HG03558 (cell line): ENCODE measurements at regions not wholly inside any gene's neighbourhood (a gene's known extent, or its start where the extent isn't known, plus 50 kb on each side); places are given as distances from the start of the nearest gene placed in this dataset.
"Not testable (repeated sequence)": the region's sequence is repeated elsewhere in the genome, so short reads cannot be mapped to it uniquely, and the experiment has no call there.

ENCODE experiments used
- ATAC-seq: cut with Tn5 transposase; IDR thresholded peaks from one replicate; pipeline ENCODE4 v1.9.1; 2021; ENCODE audit warnings: moderate number of reproducible peaks; ENCODE audit not compliant: unreplicated experiment; ENCODE audit errors: extremely low read depth

GRCh38 chr12:92381856-92382255 lies 236.2 kb upstream of the BTG1 start:
- ATAC-seq, result no peak

DNA sequence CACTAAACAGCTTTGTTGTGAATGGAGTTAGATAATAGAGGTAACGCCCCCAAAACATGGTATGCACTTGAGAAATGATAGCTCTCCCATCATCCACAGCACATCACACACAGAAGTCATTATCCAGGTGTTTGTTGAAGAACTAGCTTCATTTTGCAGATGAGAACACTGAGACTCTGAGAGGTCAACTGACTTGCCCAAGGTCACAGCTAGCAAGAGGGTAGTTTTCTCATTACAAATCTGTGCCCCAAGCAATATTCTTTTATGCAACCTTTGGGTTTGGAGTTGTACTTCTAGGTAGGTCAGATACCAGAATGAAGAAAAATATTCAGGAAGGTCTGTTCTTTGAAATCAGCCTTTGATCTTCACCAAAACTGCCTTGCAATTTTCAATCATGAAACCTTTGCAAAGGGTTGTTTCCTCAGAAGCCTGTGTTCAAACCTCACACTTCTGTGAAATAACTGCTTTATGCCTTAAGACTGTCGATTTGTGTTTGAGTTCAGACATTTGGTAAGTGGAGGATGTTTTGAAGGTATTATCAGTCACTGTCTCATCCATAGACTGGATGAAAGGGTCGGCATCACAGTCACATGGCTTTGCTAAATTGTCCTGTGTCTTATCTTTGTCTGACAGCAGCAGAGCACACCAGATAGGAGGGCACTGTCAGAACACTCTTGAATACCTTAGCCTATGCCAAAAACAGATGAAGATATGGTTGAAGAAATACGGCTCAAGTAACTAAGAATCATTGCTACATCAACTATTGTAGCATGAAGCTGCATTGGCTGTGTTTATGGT lies 233.2 kb upstream of the BTG1 start:
- ATAC-seq, result no peak

DNA sequence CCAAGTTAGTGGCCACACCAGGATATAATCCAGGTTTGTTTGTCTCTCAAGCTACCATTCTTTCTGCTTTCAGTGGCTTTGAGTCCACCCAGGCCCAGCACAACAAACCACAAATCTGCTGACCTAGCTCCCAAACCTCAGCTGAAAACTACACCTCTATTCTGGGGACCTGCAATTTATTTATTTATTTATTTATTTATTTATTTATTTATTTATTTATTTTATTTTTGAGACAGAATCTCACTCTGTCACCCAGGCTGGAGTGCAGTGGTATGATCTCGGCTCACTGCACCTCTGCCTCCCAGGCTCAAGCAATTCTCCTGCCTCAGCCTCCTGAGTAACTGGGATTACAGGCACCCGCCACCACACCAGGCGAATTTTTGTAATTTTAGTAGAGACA lies 229.9 kb upstream of the BTG1 start:
- ATAC-seq, result not testable (repeated sequence)

GRCh38 chr12:92370828-92371227 lies 225.2 kb upstream of the BTG1 start:
- ATAC-seq, result no peak

DNA sequence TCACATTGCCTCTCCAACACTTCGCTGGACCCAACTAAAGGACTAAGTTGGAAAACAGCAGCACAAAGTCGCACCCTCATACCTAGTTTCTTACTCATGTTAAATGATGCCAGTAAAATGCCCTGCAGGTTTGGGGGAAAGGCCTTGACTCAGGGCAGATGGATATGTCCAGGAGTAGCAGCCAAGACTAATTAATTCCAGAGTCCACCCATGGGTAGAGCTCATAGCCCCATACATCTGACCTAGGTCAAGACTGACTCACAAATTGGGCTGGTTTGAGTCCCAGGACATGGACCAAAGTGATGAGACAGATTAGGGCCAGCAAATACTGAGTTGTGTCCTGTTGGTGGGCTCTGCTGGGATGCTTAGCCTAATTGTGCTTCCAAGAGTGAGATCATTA lies 224.0 kb upstream of the BTG1 start:
- no peak for ATAC-seq

GRCh38 chr12:92369056-92369455 lies 223.4 kb upstream of the BTG1 start:
- no peak for ATAC-seq

DNA sequence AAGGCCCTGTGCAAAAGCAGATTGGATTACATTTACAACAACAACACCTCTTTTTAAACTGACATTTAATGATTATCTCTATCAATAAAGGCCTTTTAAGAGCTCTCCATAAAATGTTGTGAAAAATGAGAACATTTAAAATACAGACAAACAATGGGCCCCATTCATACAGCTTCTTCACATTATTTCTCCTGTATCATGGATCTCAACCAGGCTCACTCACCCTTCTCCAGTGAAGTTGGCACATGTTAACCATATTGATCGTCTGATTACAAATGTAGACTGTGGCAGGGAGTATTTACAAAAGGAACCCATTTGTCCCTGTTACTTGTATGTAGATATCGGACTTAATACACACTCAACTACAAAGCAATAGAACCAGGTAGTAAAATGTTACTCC lies 220.2 kb upstream of the BTG1 start:
- no peak for ATAC-seq

DNA sequence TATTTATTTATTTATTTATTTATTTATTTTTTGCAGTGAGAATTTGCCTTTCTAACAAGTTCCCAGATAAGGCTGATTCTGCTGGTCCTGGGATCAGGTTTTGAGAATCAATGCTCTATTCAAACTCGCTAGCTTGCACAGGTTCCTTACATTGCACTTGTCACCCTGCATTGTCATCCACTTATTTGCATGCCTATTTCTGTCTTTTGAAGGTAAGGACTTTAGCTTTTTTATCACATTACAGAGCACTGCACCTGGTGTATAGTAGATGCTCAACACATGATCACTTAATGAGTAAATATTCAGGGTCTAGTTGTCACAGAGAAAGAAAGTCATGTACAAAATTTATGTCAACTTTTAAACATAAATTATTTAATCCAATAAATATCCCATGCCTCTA lies 219.7 kb upstream of the BTG1 start:
- ATAC-seq, result no peak

- peak; percentile 33 for ATAC-seq
Measured at GRCh38 chr12:92363295-92364146, 217.9 kb upstream of the BTG1 start.

DNA sequence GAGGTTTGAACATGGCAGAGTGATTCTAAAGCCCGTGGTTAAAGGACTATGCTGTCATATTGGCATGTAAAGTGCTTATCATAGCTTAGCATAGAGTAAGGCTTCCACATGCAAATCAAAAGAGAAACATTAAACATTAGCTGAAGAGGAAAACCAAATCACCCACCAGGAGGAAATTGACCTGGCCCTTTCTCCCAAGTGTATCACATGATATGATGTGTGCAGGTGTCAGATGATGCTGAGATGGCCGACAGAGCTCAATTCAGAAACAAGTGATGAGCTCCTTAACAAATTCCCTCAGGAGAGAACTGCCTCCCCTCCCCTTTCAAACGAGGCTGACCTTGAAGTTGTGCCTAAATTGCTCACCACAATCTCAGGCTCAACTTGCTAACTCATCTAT lies 217.1 kb upstream of the BTG1 start:
- ATAC-seq, result no peak

- no peak for ATAC-seq
Measured at GRCh38 chr12:92362126-92362525, 216.5 kb upstream of the BTG1 start.

DNA sequence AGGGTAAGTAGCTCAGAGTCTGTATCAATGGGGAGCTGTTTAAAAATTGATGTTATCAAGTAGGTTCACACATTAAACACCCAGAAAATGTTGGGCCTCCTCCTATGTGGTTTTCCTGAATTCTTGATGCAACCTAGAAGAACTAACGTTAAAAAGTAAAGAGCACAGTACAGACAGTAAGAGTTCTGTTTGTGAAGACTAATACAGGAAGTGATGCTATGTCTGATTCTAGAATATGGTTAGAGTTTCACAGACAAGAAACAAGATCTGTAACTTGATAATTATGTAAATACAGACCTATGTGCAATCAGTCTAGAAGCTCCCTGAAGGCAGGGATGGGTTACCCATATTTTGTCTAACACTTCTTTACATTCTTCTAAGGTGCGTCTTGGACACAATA lies 214.9 kb upstream of the BTG1 start:
- no peak for ATAC-seq

- ATAC-seq, result no peak
Measured at GRCh38 chr12:92359581-92360209, 214.0 kb upstream of the BTG1 start.

- ATAC-seq, result no peak
Measured at GRCh38 chr12:92357584-92358261, 212.1 kb upstream of the BTG1 start.

DNA sequence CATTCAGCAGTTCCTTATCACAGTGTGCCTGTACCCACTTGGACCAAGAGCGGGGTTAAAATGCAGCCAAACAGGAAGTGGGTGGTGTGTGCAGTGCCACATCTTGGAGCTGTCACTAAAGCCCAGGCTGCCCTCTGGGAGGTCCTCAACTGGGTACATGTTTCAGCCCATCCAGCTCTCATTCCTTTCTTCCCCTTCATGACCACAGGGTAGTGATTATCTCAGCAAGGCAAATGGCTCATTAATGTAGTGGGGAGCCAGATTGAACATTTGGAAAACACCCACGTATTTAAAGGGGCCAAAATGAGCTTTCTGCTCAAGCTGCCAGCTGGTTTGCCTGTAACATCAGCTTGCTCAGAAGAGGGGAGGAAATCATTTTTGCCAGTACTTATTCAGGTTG lies 210.8 kb upstream of the BTG1 start:
- no peak for ATAC-seq

DNA sequence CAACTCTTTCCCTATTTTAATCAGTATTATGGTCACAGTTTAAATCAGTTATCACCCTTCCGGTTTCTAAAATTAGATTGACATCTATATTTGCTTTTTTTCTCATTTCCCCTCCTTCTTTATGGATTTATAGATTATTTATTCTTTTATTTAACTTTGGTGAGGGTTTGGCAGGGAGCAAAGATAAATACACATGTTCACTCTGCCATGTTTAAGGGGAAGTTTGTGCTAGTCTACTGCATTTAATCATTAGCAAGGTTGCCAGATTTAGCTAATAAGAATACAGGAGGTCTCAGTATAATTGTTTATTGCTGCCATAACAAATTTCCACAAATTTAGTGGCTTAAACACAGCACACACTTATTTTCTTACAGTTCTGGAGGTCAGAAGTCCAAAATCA lies 204.0 kb upstream of the BTG1 start:
- no peak for ATAC-seq

DNA sequence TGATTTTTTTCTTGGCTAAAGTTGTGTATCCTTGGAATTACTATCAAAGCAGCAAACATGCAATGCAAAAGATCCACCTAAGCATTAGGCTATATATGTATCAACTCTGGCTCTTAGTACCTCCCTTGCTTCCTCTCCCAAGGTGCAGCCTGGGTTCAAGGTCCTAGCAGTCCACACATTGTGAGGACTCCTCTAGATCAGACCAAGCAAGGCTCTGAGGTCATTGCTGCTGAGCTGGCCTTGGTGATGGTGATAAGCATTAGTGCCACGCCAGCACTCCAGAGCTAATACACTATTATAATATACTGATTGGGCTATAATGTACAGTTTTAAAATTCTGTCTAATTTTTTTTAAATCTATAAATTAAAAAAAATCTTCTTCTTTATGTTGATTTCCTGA lies 196.9 kb upstream of the BTG1 start:
- no peak for ATAC-seq

GRCh38 chr12:92341065-92341668 lies 195.5 kb upstream of the BTG1 start:
- ATAC-seq, result peak; percentile 65

DNA sequence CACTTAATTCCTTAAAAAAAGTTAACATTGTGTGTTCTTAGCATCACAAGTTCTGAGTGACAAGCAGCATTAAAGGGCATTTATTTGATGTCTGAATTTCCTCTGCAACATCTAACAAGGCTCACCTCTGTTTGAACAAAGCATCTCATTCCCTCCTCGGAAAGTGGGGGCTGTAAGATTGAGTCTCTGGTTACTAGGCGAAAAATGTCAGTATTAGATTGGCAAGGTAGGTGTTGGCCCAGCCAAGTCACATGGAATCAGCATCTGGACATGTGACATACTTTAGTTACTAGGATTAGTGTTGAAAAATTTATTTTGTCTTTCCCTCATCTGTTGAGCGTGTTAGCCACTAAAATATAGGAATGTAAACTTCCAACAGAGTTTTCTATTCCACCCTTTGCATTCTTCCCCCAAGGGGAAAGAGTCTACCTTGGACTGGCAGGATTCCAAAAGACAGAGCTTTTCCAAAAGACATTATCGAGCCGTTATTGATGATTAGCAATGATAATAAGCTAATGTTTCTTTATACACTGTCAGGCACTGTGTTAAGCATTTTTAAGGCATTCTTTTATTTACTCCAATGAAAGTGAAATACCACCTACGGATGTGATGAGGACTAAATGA lies 194.9 kb upstream of the BTG1 start:
- ATAC-seq, result no peak

GRCh38 chr12:92340003-92340402 lies 194.4 kb upstream of the BTG1 start:
- no peak for ATAC-seq
